ENCODE measurements at regions not wholly inside any gene's neighbourhood (a gene's known extent, or its start where the extent isn't known, plus 50 kb on each side); places are given as distances from the start of the nearest gene placed in this dataset.

DNA sequence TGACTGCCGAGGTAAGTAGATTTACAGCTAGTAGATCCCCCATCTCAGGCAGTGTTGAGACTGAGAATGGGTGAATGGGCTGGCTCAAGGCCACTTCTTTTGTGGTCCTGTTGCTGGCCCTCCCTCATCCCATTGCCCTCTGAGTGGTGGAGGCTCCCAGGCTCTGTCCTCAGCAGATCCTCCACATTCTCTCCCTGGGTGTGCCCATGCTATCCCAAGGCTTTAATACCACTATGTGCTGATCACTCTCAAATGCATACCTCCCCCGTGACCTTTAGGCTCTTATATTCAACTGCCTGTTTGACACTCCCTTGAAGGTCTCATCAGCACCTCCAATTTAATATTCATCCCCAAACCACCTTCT, 271.8 kb downstream of the GLI2 start:
- TF ChIP-seq GATA2 (IDR thresholded peaks at IDR 0.05; ENCODE audit: low read depth, low read length) = no peak
- TF ChIP-seq GATA3 (IDR thresholded peaks at IDR 0.05; ENCODE audit: low read depth, low read length) = no peak

All from SH-SY5Y (cell line).